ENCODE measurements at regions not wholly inside any gene's neighbourhood (a gene's known extent, or its start where the extent isn't known, plus 50 kb on each side); places are given as distances from the start of the nearest gene placed in this dataset.
"Not testable (repeated sequence)": the region's sequence is repeated elsewhere in the genome, so short reads cannot be mapped to it uniquely, and the experiment has no call there.

GRCh38 chr11:57047610-57048009, 58.9 kb downstream of the OR5AK2 start:
- DNase-seq = no peak

GRCh38 chr11:57049749-57050148, 61.0 kb downstream of the OR5AK2 start:
- DNase-seq = no peak

GRCh38 chr11:57054817-57055216, 66.1 kb downstream of the OR5AK2 start:
- no peak for DNase-seq

GRCh38 chr11:57055744-57056143, 67.0 kb downstream of the OR5AK2 start:
- DNase-seq = no peak

- DNase-seq = no peak
Measured at GRCh38 chr11:57056735-57057134, 68.0 kb downstream of the OR5AK2 start.

- DNase-seq = no peak
Measured at GRCh38 chr11:57057561-57057960, 68.8 kb downstream of the OR5AK2 start.

GRCh38 chr11:57062957-57063356, 74.2 kb downstream of the OR5AK2 start:
- DNase-seq = not testable (repeated sequence)

DNA sequence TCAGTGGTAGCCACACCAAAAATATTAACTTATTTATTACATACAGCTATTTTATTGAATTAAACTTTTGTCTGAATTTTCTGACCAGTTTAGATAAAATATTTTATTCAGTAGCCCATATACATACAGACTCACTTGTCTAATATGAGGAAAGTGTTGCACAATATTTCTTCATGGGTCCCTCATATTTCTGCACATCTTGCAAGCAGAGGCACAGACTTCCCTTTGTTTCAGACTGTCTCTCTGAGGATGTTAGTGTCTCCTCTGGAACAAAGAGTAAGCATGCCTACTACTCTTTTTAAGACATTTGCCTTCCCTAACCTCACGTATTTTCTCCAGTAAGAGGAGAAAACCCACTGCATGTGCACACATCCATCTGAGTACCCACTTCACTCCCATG, 81.2 kb downstream of the OR5AK2 start:
- DNase-seq = no peak

DNA sequence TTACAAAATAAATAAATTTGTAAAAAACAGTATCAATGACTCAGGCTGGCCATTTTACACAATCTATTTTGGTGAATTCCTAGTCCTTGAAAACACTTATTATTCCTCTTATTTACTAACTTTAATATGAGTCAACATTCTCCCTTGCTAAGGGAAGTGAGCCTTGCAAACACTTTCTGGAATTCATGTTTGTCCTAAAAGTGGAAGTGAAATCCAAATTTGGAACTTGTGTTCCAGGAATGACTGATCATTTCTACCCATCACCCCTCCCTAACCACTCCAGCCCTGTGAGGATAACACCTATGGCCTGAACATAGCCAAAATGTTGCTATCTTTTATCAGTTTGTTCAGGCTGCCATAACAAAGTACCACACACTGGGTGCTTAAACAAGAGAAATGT, 83.1 kb downstream of the OR5AK2 start:
- DNase-seq = no peak

- no peak for DNase-seq
Measured at GRCh38 chr11:57072640-57073039, 83.9 kb downstream of the OR5AK2 start.

DNA sequence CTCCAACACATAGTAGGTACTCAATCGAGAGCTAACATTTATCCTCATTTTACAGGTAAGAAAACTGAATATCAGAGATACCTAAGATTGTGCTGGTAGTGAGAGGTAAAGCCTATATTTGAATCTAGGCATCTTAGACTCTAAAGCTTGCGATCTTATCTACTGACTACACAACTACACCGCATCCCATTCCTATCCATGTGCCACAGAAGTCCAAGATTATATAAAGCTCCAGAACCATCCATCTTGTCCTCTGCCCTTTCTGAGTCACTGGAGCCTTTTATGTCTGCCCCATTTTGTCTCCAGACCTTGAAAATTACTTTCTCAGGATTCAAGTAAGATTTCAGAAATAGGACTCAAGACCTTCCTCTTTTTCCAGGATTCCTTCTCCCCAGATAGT, 84.4 kb downstream of the OR5AK2 start:
- DNase-seq = no peak

DNA sequence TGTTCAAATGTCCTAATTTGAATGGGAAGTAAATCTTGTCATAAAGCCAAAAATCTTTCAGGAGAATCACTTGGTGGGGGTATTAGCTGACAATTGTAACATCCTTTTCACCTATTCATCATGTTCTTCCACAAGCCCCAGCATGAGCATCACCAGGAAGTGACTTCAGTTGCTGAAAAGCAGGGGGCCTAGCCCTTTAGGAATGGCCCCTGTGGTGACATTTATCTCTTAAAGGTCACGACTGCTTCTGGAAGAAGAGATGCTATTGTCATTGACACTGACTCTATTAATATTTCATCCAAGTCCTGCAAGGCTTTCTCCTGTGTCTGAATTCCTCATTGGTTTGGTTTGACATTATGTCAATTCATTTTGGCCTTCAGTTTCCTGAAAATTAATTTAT, 92.6 kb downstream of the OR5AK2 start:
- no peak for DNase-seq

- DNase-seq = no peak
Measured at GRCh38 chr11:57082125-57082524, 93.4 kb downstream of the OR5AK2 start.

- no peak for DNase-seq
Measured at GRCh38 chr11:57083641-57084385, 95.1 kb downstream of the OR5AK2 start.

- DNase-seq = no peak
Measured at GRCh38 chr11:57085611-57086010, 96.1 kb upstream of the LRRC55 start.

DNA sequence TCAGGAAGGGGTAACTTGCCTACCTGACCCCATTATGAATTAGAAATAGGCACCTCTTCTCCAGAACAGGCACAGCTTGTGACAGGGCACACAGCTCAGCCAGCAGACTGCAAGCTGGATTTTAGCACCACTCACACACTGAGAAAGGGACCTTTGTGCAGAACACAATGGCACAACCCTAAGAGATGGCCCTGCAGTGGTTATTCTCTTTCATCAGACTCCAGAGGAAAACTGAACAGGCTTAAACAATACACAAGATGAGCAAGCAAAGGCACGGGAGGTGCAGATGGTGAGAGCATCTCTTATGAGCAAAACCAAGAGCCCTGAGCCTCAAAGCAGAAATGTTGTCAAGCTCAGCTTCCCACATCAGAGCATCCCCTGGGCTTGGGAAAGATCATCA, 93.8 kb upstream of the LRRC55 start:
- no peak for DNase-seq

DNA sequence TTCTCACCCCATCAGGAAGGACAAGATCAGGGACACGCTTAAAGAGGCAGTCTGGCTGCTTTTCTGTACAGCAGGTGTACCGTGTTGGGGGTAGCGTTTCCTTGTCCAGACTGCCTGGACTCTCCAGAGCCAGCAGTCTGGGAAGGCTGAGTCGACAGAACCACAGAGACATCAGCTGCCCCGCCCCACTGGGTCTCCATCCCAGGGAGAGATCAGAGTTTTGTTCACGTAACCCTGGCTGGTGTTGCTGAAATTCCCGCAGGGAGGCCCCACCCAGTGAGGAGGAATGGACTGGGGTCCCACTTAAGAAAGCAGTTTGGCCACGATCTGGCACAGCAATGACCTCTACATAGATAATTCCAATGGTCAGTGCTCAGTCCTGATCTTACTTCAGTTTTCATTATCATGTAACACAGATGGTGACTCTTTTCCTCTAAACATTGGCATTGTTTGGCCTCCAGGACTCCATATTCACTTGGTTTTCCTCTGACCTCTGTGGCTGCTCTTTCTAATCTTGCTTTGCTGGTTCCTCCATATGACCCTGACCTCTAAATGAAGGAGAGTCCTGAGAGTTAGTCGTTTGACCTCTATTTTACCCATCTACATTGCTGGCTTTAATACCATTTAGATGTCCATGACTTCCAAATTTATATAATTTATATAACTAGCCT, 89.6 kb upstream of the LRRC55 start:
- DNase-seq = no peak

DNA sequence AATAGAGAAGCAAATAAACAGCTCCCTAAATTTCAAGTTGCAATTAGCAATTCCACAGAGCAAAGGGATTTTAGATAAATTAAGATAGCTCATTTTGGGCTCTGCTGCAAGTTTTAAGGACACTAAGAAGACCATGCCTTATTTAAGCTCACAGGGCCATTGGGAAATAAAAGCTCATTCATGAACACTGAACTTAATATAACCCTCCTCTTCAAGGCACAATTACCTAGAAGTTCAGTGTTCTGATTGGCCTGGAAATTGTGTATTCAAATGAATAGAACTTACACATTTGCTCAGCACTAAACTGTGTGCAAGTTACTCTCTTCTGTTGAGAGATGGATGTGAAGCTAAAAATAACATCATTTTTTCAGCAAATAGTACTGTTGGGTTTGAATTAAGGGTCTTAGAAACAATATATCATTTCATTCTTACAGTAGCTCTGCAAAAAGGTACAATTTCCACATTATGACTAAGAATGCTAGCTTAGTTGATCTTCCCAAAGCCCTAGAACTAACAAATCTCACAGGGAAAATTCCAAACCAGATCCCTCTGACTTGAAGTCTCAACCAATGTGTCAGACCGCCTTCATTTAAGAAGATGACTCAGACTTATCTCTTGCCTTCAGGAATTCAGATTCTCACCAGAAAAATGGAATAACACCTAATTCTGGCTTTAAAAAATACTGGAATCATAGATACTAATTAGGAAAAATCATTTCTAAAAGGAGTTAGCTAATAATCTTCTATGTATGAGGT, 87.4 kb upstream of the LRRC55 start:
- DNase-seq = no peak

DNA sequence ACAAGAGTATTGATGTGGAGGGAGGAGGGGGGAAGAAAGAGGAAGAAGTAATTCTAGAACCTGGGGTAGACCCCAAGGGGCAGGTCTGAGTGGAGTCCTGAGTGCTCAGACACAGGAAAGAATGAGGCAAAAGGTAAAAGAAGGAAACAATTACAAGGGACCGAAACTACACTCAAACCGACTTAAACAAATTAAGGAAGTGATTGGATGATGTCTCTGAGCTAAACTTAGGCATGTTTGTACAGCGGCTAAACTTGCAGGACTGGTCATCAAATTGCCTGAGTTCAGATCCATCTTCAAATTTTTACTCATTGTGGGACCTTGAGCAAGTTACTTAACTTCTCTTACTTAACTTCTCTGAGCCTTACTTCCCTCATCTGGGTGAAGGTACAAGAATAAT, 86.3 kb upstream of the LRRC55 start:
- no peak for DNase-seq

DNA sequence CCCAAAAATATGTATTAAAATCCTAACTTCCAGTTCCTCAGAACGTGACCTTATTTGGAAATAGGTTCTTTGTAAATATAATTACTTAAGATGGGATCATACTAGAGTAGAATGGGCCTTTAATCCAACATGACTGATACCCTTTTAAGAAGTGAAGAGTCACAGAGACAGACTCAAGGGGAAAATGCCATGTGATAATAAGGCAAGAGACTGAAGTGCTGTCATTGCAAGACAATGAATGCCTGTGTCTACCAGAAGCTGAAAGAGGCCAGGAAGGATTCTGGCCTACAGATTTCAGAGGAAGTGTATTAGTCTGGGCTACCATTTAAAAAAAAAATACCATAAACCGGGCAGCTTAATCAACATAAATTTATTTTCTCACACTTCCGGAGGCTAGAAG, 85.9 kb upstream of the LRRC55 start:
- no peak for DNase-seq

- no peak for DNase-seq
Measured at GRCh38 chr11:57097149-57097548, 84.6 kb upstream of the LRRC55 start.

DNA sequence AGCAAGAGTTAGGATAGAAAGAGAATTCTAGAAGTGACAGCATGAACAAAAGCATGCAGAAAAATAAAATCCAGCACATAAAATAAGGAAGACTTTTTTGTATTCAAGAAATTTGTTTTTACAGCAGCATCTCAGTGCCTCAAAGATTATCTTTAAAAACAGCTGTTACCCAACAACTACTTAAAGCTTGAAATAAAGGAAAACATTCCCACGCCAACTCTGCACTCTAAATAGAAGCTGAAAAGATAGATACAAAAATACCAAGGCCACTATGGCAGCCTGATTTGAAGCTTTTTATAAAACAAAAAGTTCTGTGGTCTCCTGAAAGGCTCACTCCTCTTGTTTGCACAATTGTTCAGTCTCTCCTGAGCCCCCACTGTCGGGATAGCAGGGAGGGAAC, 83.6 kb upstream of the LRRC55 start:
- DNase-seq = no peak

DNA sequence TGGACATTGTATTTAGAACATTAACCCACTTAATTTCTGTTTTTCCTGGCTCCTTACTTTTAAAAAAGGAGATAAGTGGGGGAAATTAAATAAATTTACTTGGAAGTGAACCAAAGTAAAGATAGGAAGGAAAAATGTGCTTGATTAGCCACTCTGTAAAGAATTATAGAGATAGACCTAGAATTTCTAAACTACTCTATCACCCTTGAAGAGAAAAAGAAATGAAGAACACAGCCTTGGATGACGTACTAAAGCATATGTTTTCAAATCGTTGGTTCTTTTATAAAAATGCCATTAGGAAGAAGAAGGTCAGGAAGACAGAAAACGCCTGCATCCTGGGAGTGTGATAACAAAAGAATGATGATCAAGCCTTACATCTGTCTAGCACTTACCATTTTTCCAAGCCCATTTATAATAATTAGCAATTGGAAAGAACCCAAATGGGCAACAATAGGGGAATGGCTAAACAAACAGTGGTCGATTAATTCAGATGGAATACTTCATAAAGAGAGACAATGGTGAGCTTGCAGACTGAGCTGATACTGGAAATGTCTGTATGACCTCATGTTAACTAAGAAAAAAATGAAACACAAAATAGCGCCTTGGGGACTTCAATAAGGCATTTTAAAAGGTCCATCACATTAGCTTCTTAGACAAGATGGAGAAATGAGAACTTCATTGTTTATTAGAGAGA, 81.0 kb upstream of the LRRC55 start:
- DNase-seq = no peak
